HG02588 (cell line): ENCODE measurements at regions not wholly inside any gene's neighbourhood (a gene's known extent, or its start where the extent isn't known, plus 50 kb on each side); places are given as distances from the start of the nearest gene placed in this dataset.

Experiments used
- ATAC-seq: cut with Tn5 transposase; IDR thresholded peaks from one replicate; pipeline ENCODE4 v1.9.1; 2021; ENCODE audit warnings: mild to moderate bottlenecking, moderate library complexity; ENCODE audit not compliant: unreplicated experiment

DNA sequence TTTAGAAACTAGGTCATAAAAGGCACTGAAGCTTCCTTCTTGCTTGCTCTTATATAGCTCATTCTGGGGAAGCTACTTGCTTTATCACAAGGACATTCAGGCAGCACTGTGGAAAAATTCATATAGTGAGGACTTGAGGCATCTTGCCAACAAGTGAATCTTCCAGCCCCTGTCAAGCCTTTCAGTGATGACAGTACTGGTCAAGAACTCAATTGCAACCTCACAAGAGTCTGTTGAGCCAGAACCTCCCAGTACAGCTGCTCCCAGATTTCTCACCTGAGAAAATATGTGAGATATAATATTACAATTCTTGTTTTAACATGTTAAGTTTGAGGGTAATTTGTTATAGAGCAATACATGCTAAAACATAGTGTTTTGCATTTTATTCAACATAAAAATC lies 2011.0 kb upstream of the NUDT12 start:
- ATAC-seq: no peak

DNA sequence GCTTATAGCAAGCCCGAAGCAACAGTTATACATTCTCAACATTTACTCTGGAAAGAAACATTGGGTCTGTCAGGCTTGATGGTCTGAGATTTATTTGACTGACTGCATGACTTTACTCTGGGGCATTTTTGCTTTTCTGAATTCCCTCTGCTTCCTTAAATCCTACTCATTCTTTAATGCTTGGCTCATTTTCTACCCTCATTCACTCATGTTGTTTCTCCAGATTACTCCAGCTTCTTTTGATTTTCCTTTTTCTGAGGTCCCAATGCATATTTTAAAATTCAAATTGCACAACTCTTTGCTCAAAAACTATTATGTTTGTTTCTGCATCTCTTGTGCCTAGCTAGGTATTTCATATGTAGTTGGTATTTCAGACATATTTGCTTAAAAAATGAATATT lies 2002.9 kb upstream of the NUDT12 start:
- no peak for ATAC-seq

DNA sequence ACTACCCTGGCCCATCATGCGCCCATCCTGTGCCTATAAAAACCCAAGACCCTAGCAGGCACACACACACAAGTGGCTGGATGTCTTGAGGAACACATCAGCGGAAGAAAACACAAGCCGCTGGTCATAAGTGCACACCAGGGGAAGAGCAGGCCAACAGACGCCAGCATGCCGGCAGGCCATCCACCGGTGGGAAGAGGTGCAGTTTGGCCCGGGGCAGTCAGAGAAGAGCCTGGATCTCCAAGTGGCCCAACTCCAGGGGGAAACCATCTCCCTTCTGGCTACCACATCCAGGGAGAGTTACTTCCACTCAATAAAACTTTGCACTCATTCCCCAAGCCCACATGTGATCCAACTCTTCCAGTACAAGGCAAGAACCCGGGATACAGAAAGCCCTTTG lies 2001.3 kb upstream of the NUDT12 start:
- ATAC-seq: no peak

DNA sequence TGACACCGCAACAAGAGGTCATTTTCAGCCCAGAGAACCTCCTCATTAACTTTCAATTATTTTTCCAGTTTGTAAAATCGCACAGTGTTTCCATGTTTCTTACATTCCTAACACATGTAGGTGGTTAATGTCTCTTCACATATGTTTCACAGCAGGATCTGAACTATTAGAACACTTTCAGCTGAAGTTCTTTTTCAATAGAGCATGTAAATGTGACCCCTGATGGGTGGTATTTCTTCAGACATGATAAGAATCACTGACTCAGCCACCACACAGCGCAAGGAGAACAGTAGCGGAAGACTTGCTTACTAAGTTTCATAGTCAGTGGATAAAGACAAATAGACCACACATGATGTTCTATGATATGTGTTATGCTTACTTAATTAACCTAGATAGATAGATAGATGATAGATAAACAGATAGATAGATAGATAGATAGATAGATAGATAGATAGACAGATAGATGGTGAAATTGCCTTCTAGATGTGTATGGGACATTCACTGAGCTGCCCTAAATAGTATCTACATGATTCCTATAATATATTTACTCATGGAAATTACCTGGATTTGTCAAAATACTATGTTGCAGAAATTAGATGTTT lies 1992.1 kb upstream of the NUDT12 start:
- no peak for ATAC-seq

DNA sequence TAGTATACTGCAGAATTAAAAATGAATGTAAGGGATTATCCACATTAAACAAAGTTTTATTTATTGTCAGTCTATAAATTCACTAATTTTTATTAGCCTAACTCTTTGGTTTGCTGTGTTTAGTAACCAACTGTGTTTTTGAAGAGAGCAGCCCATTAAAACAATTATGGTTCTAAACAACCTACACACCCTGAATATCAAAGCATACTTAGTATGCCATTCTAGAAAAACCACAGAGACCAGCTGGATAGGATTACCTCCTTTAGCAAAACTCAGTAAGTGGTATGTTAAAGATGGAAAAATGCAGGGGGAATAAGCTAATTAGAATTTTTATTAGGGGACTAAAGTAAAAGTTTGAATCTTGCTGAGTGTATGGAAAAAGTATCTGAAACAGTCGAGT lies 1981.7 kb upstream of the NUDT12 start:
- ATAC-seq: no peak

DNA sequence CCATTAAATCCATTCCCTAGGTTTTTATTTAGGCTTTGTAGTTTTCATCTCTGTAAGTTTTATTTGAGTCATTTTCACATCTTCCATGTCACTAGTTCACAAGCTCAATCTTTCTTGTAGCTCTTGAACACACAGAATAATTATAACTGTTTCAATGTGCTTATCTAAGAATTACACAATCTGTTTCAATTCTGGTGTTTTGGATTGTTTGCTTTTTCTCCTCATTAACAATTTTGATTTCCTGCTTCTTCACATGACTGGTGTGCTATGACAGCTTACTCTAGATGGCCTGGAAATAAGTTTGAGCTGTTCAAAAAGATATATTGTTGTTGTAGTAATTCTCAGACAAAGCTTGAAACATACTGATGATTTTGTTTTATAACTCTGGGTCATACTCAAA lies 1974.1 kb upstream of the NUDT12 start:
- no peak for ATAC-seq

DNA sequence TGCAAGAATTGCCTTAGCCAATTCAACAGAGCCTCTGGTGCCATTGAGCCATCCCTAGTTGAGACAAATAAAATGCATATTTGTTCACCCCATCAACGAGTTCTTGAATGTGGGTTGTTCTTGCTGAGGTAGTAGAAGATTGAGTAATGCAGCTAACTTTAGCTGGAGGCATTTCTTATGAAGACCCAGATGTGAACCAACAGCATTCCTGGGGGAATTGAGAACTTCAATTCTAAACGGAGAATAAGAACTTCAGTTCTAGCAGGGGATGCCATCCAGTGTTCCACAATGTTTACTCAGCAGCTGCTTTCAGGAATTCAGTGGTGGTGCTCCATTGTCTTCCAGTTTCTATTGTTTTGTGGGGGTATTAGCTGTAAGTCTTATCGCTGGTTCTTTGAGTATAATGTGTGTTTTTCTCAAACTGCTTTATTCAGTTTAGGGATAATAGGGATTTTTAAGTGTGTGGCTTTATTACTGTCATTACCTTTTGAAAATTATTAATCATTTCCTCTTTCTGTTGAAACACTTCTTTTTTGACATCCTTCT lies 1968.2 kb upstream of the NUDT12 start:
- no peak for ATAC-seq

DNA sequence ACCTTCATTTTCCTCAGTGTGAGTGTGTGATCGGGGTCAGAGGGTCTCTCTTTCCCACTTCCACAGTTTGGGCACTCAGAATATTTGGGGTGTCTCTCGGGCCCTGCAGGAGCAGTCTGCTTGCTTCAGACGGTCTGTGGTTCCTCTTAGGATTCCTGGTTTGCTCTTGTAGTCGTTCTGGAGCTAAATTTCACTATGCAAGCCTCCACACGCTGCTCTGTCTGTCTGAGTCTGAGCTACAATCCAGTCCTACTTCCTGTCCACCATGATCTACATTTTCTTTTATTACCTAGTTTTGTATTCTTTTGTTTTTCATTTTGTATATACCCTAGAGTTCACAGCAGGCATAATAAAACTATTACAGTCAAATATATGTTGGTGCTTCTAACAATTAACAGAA lies 1967.3 kb upstream of the NUDT12 start:
- no peak for ATAC-seq

DNA sequence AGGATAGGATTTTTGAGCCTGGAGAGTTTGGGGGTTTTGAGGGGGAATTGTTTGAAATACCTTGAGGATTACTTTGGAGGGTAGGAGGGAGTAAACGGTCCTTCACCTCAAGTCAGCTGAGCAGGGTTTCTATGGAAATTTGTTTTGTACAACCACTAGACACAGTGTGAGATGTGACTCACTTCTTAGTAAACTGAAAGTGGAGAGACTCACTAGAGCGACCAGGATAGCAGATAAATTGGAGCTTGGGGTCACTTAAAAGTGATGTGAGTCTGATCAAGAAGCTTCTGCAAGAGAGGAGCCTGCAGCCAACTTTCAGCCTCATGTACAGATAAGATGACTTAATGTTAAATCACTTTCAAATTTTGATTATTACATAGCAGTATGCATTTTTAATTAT lies 1945.9 kb upstream of the NUDT12 start:
- no peak for ATAC-seq

DNA sequence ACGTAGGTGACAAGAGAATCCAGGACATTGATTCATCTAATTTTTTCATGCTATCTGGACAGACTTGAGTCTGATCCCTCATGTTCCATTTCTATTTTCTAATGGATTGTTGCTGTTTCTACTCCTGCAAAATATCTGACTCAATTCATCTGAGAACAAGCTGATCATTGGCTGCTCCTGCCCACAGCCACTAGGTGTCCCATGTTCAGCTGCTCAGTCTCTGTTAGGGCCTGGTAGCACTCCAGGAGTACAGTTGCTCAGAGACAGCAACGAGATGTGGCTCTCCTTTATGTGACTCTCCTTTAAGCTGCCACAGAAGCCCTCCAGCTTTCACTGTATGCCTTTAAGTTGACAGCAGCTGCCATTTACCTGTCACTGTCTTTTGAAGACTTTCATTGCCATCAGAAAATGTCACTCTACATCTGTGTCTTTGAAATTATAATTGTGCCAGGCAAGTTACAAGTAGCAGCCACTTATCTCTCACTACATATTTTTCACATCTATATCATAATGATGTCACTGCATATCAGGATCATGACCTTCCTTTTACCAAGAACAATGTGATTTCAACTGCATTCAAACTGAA lies 1944.2 kb upstream of the NUDT12 start:
- no peak for ATAC-seq

DNA sequence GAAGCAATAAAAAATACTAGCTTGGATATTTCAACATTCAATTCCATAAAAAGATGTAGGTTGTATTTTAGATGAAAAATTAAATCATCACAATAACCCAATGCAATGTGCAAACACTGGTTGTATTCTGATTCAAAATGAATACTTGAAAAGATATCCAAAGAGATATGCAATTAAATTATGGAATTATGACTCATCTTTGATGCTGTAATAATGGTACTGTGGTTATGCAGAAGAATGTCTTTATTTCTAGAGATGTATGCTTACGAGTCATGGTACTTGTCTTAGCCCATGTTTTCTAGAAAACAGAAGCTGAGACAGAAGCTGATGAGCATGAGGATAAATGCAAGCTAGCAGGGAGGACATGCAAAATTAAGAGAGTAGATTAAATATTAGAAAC lies 1941.4 kb upstream of the NUDT12 start:
- ATAC-seq: no peak

DNA sequence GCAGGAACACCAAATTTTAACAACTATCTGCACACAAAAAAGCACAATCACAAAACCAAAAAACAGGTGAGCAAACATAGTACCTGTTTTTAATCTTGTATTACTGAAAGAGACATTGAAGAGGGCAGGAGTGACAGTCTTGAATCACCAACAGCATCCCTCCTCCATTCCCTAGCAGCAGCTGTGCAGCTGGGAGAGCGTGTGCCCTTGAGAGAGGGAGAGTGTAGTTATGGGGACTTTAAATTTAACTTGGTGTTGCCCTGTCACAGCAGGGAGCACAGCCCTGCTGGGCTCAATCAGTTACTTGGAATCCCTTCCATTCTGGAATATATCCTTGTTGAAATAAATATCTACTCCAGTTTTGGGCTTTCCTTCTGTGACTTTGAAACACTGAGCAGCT lies 1938.7 kb upstream of the NUDT12 start:
- ATAC-seq: no peak

DNA sequence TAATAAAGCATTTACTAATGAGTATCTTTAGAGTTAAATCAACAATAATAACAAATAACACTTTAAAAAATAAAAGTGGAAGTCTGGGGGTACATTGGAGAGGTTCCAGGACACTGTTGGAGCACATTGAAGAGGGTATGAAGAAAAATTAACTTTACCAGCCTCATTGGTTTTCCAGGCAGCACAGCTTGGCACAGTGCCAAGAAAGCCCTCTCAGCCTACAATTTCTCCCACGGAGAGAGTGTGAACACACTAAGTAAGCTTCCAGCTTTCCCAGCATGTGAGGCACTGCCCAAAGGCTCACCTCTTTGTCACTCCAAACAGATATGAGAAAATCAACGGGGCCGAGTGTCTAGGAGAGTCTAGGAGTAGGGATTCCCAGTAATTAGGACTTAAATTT lies 1912.8 kb upstream of the NUDT12 start:
- no peak for ATAC-seq

DNA sequence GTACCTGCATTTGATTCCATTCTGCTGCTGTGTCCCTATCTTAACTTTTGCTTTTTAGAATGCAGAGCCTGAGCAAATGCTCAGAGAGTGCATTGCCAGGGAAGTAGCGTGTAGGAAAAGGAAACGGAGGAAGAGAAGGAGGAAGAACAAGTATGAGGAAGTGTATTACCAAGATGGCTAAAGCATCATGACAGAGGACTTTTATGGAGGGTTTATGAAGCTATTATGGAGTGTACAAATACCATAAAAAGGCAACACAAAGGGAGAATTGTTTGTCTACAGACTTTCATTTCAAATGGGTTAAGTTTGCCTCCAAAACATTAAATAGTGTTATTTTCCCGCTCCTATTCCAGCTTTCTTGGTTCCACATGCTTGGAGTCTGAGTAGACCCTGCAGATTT lies 1899.8 kb upstream of the NUDT12 start:
- ATAC-seq: no peak

DNA sequence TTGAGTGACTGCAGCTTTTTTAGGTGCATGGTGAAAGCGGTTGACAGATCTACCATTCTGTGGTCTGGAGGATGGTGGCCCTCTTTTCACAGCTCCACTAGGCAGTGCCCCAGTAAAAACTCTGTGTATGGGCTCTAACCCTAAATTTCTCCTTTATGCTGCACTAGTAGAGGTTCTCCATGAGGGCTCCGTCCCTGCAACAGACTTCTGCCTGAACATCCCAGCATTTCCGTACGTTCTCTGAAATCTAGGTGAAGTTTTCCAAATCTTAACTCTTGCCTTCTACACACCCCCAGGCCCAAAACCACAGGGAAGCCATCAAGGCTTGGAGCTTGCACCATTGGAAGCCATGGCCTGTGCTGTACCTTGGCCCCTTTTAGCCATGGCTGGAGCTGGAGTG lies 1898.1 kb upstream of the NUDT12 start:
- no peak for ATAC-seq

DNA sequence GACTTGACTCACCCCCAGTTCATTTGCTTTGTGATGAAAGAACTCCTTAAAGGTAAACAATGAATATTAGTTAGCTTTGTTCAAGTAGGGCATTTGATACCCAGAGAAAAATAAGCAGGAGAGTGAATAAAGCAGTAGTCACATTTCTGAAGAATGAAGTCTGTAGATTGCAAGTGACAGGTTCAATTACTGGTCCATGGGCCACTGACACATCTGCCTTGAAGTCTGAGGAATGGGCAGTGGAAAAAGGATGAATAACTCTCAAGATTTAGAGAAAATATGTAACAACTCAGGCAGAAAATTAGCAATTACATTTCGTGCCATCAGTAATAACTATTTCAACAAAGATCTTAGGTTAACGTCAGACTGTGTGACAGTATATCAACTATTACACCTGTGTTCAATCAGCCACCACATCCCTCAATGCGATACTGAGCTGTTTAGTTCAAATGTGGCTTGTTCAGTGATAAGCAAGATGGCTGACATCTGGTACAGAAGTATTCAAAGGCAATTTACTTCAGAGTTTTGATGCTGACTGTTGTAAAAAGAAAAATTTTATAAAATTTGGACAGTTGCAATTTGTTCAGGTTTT lies 1890.7 kb upstream of the NUDT12 start:
- ATAC-seq: no peak

DNA sequence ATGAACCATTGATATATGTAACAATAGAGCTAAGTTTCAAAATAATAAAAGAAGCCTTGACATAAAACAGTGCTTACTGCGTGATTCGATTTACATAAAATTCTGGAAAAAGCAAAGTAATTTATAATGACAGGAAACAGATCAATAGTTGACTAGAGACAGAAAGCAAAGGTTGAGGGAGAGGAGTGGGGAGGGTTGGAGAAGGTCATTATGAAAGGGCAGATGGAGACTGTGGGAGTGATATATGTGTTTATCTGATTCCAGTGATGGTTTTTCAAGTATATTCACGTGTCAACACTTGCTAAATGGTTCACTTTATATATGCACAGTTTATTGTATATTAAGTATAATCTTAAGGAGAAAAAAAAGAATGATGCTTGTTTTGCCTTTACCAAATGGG lies 1885.7 kb upstream of the NUDT12 start:
- no peak for ATAC-seq

DNA sequence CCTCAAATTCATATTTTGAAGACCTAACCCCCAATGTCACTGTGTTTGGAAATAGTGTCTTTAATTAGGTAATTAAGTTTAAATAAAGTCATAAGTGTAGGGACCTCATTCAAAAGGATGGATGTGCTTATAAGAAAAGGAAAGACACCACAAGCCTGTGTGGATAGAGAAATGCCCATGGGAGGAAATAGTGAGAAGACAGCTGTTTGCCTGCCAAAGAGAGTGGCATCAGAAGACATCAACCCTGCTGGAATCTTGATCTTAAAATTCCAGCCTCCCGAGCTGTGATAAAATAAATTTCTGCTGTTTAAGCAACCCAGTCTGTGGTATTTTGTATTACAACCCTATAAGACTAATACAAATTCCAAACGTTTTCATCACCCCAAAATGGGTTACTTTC lies 1867.9 kb upstream of the NUDT12 start:
- no peak for ATAC-seq

DNA sequence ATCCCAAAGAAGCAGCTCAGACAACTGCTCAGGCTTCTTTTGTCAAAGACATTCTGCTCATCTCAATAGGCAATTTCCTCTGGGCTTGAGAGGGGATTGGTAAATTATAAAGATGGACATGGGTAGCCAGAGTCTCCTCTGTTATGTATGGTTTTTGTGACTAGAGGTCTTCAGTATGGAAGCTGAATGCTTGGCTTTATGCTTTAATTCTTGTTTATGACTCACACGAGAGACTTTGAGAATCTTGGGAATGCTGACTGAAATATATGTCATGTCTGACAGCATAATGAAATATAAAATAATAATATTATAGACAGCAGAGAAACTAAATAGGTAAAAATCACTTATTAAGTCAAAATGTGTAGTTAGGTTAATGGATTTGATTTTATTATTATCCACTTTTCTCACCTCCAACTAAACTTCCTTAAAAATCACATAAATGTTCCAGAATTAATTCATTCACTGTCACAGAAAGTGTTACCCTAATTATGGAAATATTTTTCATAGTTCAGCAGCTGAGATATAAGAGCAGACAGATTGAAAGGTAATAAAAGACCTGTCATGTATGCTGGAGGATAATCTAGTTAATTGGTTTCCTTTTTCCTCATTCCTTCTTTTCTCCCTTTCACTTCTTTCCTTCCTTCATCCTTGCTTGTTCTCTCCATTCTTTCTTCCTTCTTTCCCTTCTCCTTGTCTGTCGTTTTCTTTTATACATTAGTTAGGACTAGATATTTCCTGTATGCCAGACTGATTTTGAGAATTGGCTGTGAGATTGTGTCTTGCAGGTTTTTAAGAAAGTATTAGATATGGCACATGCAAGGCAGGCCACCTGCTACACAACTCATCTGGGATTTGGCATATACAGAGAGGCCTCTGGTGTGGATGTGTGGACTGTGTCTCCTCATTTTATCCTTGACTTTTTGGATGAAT lies 1866.1 kb upstream of the NUDT12 start:
- ATAC-seq: no peak

DNA sequence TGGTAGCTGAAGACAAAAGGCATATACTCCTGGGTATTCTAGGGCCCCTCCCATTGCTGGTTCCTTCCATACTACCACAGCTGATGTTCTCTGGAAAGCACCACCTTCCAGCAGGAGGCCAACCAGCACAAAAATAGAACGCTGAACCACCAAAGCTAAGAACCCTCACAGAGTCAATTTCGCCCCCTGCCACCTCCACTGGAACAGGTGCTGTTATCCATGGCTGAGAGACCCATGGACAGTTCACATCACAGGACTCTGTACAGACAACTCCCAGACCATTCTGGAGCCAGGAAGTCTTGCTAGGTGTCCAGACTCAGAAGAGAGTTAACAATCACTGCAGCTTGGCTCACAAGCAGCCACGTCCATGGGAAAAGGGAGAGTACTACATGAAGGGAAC lies 1851.5 kb upstream of the NUDT12 start:
- no peak for ATAC-seq

DNA sequence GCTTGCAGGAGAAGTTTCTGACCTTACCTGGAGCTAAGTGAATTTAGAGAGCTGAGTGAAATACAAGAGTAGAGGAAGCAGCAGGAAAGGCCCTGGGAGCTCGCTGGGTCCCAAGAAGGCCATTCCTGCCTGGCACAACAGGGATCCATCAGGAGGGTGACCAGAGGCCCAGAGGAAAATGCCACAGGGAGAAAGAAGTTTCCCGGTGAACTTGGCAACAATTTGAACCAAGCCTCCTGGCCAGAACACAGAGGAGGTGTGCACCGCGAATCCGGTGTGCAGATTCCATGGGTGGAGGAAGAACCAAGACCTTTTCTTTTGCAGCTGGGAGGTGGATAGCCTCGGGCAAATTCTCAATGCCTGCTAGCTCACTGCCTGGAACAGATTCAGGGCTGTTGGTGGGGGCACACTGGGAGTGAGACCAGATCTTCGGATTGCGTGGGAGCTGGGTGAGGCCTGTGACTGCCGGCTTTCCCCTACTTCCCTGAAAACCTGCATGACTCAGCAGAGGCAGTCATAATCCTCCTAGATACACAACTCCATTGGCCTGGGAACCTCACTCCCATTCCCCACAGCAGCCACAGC lies 1850.9 kb upstream of the NUDT12 start:
- ATAC-seq: no peak
